Spleen (tissue), 11 donors: ENCODE measurements at regions not wholly inside any gene's neighbourhood (a gene's known extent, or its start where the extent isn't known, plus 50 kb on each side); places are given as distances from the start of the nearest gene placed in this dataset.

ENCODE experiments used
- DNase-seq: peaks from one replicate; pipeline ENCODE4 v3.0.0-alpha.2; 2020
- H3K27ac ChIP-seq, 8 donors: fragments of 200-600 bp; sonication (generic) in 7 of 8; 1 replicate in 4 of 8; 2 replicates in 4 of 8; pipeline versions ENCODE4 v1.5.0 to v1.8.0; 2016 to 2021; ENCODE audit warnings: inconsistent platforms in 4 of 8, mild to moderate bottlenecking in 4 of 8, moderate library complexity in 1 of 8
- H3K27me3 ChIP-seq, 7 donors: fragments of 200-600 bp; sonication (generic) in 6 of 7; replicated peaks in 1 of 7; 1 replicate in 4 of 7; 2 replicates in 3 of 7; pipeline versions ENCODE4 v1.5.0 to v1.8.0; 2016 to 2021; ENCODE audit warnings: inconsistent platforms in 3 of 7, mild to moderate bottlenecking in 1 of 7
- H3K36me3 ChIP-seq, 6 donors: fragments of 200-600 bp; sonication (generic) in 5 of 6; 1 replicate in 4 of 6; 2 replicates in 2 of 6; pipeline versions ENCODE4 v1.5.0 to v1.8.0; 2016 to 2021; ENCODE audit warnings: inconsistent platforms in 2 of 6
- H3K4me1 ChIP-seq, 6 donors: fragments of 200-600 bp; sonication (generic) in 5 of 6; 1 replicate in 3 of 6; 2 replicates in 3 of 6; pipeline versions ENCODE4 v1.5.0 to v1.8.0; 2016 to 2021; ENCODE audit warnings: inconsistent platforms in 3 of 6
- H3K4me3 ChIP-seq, 8 donors: fragments of 200-600 bp; sonication (generic) in 7 of 8; 1 replicate in 4 of 8; 2 replicates in 4 of 8; pipeline versions ENCODE4 v1.5.0 to v1.8.0; 2016 to 2021; ENCODE audit warnings: inconsistent platforms in 4 of 8, mild to moderate bottlenecking in 4 of 8, moderate library complexity in 2 of 8
- H3K9me3 ChIP-seq, 8 donors: fragments of 200-600 bp; sonication (generic) in 7 of 8; 1 replicate in 4 of 8; 2 replicates in 4 of 8; pipeline versions ENCODE4 v1.5.0 to v1.8.0; 2016 to 2021; ENCODE audit warnings: inconsistent platforms in 4 of 8
- CTCF ChIP-seq, 11 experiments: fragments of 200-600 bp in 7 of 11; fragments of 450-650 bp in 4 of 11; sonication (generic) in 4 of 11; IDR thresholded peaks in 8 of 11; conservative IDR thresholded peaks in 3 of 11; 1 replicate in 7 of 11; 2 replicates in 4 of 11; pipeline versions ENCODE4 v1.4.0 to v1.8.0; 2016 to 2021; ENCODE audit warnings: antibody characterized with exemption in 11 of 11, inconsistent platforms in 4 of 11, mild to moderate bottlenecking in 1 of 11
- POLR2A ChIP-seq, 3 donors: fragments of 450-650 bp; IDR thresholded peaks; one replicate each; pipeline ENCODE4 v1.5.1; 2017; ENCODE audit warnings: antibody characterized with exemption in 3 of 3, mild to moderate bottlenecking in 1 of 3
- POLR2AphosphoS5 ChIP-seq, 3 donors: sonication (generic); formaldehyde crosslinking; IDR thresholded peaks; one replicate each; pipeline ENCODE4 v1.5.1; 2017; ENCODE audit warnings: antibody characterized with exemption in 3 of 3
- WGBS, 5 donors: extraction: QIAGEN DNeasy Blood & Tissue Kit in 3 of 5; methylation state at CpG; one replicate each; pipeline versions ENCODE4 v1.1.5 to v1.1.7; 2013 to 2018; 5-methylcytosine and 5-hydroxymethylcytosine counted together
- intact Hi-C: fragments of 100-400 bp; cut with DNase I; formaldehyde crosslinking; loops from one replicate; pipeline ENCODE4 v1.15.0; 2023; ENCODE audit warnings: low total_unique reads
- donor health status: healthy with polysubstance abuse.
- donor health status: DM: no; HTN: no; CAD: no; lungs with moderate emphysema.
- donor health status: DM: no; HTN: no; CAD: no.
- donor health status: Bipolar disorder and iron deficiency.
- donor health status: healthy.
- donor health status: DM: no; HTN: no; CAD: no.
- donor health status: DM: yes; HTN: yes; CAD: no.

DNA sequence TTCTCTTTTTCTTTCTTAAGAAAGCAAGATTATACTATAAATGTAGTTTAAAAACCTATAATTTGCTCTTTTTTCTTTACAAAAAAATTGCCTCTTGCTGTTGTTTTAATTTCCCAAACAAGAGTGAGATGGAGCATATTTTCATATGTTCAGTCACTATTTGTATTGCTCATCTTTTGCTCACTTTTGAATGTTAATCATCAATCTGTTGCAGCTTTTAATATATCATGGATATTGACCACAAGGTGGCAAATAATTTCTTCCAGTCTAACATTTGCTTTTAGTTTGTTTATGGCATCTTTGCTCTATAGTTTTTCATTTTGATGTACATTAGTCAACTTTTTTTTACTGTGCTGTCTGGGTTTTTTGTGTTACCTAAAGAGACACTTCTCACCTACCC lies 112.6 kb upstream of the THRB start:
- TF ChIP-seq POLR2AphosphoS5 (IDR thresholded peaks at IDR 0.05) (no peak), POLR2A (IDR thresholded peaks at IDR 0.05) (no peak), CTCF (IDR thresholded peaks at IDR 0.05 in 8 of 11, conservative IDR thresholded peaks at IDR 0.05 in 3 of 11) (no peak)
- Histone ChIP-seq H3K27ac (no peak overlapping the region), H3K4me3 (no peak overlapping the region), H3K4me1 (no peaks in the 10 kb centered on the region), H3K27me3 (no peaks in the 10 kb centered on the region), H3K36me3 (no peaks in the 10 kb centered on the region), H3K9me3 (no peaks in the 10 kb centered on the region)
- no peak for DNase-seq
- intact Hi-C loops: no loop called here

- no peaks in the 10 kb centered on the region for H3K9me3 ChIP-seq
- TF ChIP-seq POLR2AphosphoS5 (IDR thresholded peaks at IDR 0.05): no peak
- TF ChIP-seq POLR2A (IDR thresholded peaks at IDR 0.05): no peak
- TF ChIP-seq CTCF (IDR thresholded peaks at IDR 0.05 in 8 of 11, conservative IDR thresholded peaks at IDR 0.05 in 3 of 11): no peak
- no peak overlapping the region for H3K27ac ChIP-seq
- 76 to 84% (median 83%) methylated on average over 3 of the region's 3 CpGs for WGBS, 5 donors
- H3K27me3 ChIP-seq: no peaks in the 10 kb centered on the region
- intact Hi-C loops: no loop called here
- no peak overlapping the region for H3K4me3 ChIP-seq
- no peak for DNase-seq
- H3K4me1 ChIP-seq: no peaks in the 10 kb centered on the region
- no peaks in the 10 kb centered on the region for H3K36me3 ChIP-seq
These were observed 114.2 kb upstream of the THRB start for GRCh38 chr3:24608701-24609390.

GRCh38 chr3:24614359-24614758 lies 119.7 kb upstream of the THRB start:
- Histone ChIP-seq H3K9me3 (no peaks in the 10 kb centered on the region), H3K4me1 (no peaks in the 10 kb centered on the region), H3K27me3 (no peaks in the 10 kb centered on the region), H3K4me3 (no peak overlapping the region), H3K27ac (no peak overlapping the region), H3K36me3 (no peaks in the 10 kb centered on the region)
- TF ChIP-seq CTCF (IDR thresholded peaks at IDR 0.05 in 8 of 11, conservative IDR thresholded peaks at IDR 0.05 in 3 of 11) (no peak), POLR2A (IDR thresholded peaks at IDR 0.05) (no peak), POLR2AphosphoS5 (IDR thresholded peaks at IDR 0.05) (no peak)
- 58 to 86% (median 64%) methylated on average over 1 of the region's 1 CpG for WGBS, 5 donors
- intact Hi-C loops: no loop called here
- DNase-seq: no peak

DNA sequence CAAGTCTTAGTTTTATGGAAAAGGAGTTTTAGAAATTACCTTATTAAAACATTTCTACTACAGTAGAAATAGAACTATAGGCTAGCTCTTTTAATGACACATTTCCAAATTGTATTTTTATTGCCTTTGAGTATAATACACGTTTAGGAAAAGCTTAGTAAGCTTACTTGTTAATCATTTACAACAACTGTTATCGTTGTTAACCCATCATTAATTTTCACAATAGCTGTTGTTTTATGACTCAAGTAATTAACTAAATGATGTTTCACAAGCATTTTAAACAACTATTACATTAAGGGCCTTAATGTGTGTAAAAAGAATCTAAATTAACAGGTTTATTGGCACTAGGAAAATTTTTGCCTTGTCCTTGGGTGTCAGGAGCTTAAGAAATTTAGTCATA lies 120.5 kb upstream of the THRB start:
- H3K27ac ChIP-seq: no peak overlapping the region
- intact Hi-C loops: no loop called here
- H3K27me3 ChIP-seq: no peaks in the 10 kb centered on the region
- no peak for DNase-seq
- 77 to 89% (median 79%) methylated on average over 2 of the region's 2 CpGs for WGBS, 5 donors
- H3K9me3 ChIP-seq: no peaks in the 10 kb centered on the region
- H3K36me3 ChIP-seq: no peaks in the 10 kb centered on the region
- no peak overlapping the region for H3K4me3 ChIP-seq
- TF ChIP-seq POLR2AphosphoS5 (IDR thresholded peaks at IDR 0.05): no peak
- TF ChIP-seq CTCF (IDR thresholded peaks at IDR 0.05 in 8 of 11, conservative IDR thresholded peaks at IDR 0.05 in 3 of 11): no peak
- no peaks in the 10 kb centered on the region for H3K4me1 ChIP-seq
